Vagina (tissue), 2 donors: ENCODE measurements at regions not wholly inside any gene's neighbourhood (a gene's known extent, or its start where the extent isn't known, plus 50 kb on each side); places are given as distances from the start of the nearest gene placed in this dataset.

Experiments used
- CTCF ChIP-seq, 3 experiments: fragments of 450-650 bp in 2 of 3; fragments of 200-600 bp in 1 of 3; sonication (generic) in 1 of 3; IDR thresholded peaks; one replicate each; pipeline ENCODE4 v1.5.1; 2017 to 2019; ENCODE audit warnings: antibody characterized with exemption in 3 of 3, mild to moderate bottlenecking in 2 of 3, moderate library complexity in 2 of 3
- POLR2A ChIP-seq, 2 donors: fragments of 450-650 bp; IDR thresholded peaks; one replicate each; pipeline ENCODE4 v1.6.1; 2017; ENCODE audit warnings: antibody characterized with exemption in 2 of 2, mild to moderate bottlenecking in 2 of 2, moderate library complexity in 2 of 2
- POLR2AphosphoS5 ChIP-seq, 2 donors: sonication (generic); formaldehyde crosslinking; IDR thresholded peaks; one replicate each; pipeline ENCODE4 v1.9.0; 2017; ENCODE audit warnings: antibody characterized with exemption in 2 of 2, mild to moderate bottlenecking in 2 of 2, low read depth in 1 of 2; ENCODE audit not compliant: insufficient read depth in 1 of 2

GRCh38 chr1:194184974-194185373 is 998.6 kb upstream of the B3GALT2 start:
- TF ChIP-seq CTCF (IDR thresholded peaks at IDR 0.05), result no peak
- no peak for TF ChIP-seq POLR2AphosphoS5 (IDR thresholded peaks at IDR 0.05; ENCODE audit: insufficient read depth in 1 of 2, low read depth in 1 of 2)
- no peak for TF ChIP-seq POLR2A (IDR thresholded peaks at IDR 0.05)
